PC-3 (cell line): ENCODE measurements at regions not wholly inside any gene's neighbourhood (a gene's known extent, or its start where the extent isn't known, plus 50 kb on each side); places are given as distances from the start of the nearest gene placed in this dataset.

Experiments used
- EZH2 ChIP-seq: fragments of 300-600 bp; sonication (generic); IDR thresholded peaks from one replicate; pipeline ENCODE4 v1.6.1; 2017; ENCODE audit warnings: antibody characterized with exemption, mild to moderate bottlenecking, low read length; ENCODE audit not compliant: unreplicated experiment
- TF ChIP-seq, protein P1 (sequence below): fragments of 300-600 bp; sonication (generic); conservative IDR thresholded peaks from 2 replicates; pipeline ENCODE4 v1.5.1; 2017; ENCODE audit warnings: antibody characterized with exemption, low read depth, mild to moderate bottlenecking, low read length

DNA sequence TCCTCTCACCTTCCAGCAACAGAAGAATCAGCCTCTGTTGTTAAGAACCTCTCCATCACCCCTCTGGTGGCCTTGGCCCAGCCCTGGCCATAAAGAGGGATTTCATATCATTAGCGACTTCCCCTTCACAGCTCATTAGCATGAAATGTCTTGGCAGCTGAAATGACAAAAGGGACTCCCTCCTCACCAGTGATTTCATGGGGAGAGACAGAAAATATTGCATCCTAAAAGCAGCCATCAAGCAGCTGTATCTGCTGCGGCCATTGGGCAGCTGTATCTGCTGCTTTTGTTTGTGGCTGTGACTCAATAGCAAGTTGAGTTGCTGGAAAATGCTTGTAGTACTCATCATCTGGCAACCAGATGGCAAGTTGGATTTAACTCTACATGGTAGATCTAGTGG lies 105.9 kb upstream of the RMDN2 start:
- no peak for TF ChIP-seq EZH2
- TF ChIP-seq, protein P1, sequence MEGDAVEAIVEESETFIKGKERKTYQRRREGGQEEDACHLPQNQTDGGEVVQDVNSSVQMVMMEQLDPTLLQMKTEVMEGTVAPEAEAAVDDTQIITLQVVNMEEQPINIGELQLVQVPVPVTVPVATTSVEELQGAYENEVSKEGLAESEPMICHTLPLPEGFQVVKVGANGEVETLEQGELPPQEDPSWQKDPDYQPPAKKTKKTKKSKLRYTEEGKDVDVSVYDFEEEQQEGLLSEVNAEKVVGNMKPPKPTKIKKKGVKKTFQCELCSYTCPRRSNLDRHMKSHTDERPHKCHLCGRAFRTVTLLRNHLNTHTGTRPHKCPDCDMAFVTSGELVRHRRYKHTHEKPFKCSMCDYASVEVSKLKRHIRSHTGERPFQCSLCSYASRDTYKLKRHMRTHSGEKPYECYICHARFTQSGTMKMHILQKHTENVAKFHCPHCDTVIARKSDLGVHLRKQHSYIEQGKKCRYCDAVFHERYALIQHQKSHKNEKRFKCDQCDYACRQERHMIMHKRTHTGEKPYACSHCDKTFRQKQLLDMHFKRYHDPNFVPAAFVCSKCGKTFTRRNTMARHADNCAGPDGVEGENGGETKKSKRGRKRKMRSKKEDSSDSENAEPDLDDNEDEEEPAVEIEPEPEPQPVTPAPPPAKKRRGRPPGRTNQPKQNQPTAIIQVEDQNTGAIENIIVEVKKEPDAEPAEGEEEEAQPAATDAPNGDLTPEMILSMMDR = no peak
